HG03175 (cell line): ENCODE measurements at regions not wholly inside any gene's neighbourhood (a gene's known extent, or its start where the extent isn't known, plus 50 kb on each side); places are given as distances from the start of the nearest gene placed in this dataset.
"Not testable (repeated sequence)": the region's sequence is repeated elsewhere in the genome, so short reads cannot be mapped to it uniquely, and the experiment has no call there.

Experiments
- ATAC-seq: cut with Tn5 transposase; IDR thresholded peaks from one replicate; pipeline ENCODE4 v1.9.1; 2021; ENCODE audit warnings: mild to moderate bottlenecking, moderate library complexity; ENCODE audit not compliant: unreplicated experiment

DNA sequence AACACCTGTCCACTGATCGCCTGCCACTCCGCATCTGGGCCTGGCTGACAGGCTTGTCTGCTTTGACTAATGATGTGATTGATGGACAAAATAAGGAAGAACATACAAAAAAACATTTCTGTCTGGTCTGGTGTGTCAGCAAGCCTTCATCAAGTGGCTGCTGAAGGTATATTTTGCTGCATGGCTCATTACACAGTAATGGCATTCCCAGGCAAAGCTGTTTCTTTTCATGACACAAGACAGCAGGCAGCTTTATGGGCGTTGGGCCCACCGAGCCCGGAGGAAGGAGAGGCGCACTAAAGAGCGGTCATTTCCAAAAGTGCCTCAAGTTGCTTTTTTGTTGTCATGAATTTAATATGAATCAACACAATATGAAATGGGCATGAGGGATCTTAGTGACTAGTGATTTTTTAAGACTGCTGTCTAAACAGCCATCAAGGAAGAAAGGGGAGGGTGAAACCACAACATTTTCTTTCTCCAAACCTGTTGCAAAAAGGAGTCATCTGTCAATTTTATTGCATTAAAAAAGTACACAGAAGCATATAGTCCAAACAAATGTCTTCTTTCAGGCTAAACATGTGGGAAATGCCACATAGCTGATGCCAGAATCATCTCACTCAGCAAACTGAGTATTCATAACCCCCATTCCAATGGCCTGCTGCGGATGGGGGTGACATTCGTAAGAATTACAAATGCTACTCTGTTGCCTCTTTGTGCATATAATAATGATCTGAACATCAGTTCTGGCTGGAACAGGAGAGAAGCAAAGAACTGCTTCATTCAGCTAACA, 476.6 kb downstream of the ZNF536 start:
- ATAC-seq: no peak

DNA sequence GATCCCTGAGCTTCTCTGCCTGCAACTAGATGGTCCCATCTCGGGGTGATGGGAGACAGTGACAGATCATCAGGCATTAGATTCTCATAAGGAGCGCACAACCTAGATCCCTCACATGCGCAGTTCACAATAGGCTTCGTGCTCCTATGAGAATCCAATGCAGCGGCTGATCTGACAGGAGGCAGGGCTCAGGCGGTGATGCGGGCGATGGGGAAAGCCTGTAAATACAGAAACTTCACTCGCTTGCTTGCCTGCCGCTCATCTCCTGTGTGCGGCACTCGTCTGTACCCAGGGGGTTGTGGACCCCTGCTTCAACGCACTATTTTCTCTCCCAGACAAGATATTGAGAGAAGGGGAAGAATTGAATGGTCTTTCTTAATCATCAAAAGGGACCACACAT, 473.9 kb downstream of the ZNF536 start:
- ATAC-seq: no peak

DNA sequence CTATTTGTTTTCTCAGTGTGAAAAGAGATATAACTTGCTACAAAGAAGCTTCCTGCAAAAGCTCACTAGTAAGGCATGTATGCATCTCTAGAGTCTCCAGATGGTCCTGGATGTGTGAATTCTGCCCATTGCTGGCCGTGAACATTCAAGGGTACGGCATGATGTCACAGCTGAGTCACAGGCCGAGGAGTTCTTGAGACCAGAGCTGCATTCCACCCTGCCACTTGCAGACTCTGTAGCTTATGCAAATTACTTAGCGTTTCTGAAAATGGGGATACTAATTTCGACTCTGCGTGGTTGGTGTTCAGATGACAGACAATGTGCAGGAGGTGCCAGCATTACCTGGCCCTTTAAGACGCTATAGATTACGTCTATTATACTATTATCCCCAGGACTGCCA, 470.7 kb downstream of the ZNF536 start:
- ATAC-seq: no peak

DNA sequence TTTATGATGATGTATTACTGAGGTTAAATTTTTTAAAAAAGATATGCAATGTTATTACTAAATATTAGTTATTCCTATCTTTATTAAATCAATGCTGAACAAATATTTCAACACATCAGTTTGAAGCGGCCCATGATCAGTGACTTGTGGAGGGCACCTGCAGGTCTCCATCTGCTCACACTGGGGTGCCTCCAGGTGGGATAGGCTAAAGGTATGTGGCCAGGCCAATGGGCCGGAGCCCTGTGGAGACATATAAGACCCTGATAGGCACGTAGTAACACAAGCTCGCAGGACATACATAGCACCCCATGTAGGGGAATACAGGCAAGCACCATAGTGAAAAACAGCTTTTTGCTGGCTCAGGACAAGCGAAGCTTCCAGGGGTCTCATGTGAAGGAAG, 469.8 kb downstream of the ZNF536 start:
- no peak for ATAC-seq

DNA sequence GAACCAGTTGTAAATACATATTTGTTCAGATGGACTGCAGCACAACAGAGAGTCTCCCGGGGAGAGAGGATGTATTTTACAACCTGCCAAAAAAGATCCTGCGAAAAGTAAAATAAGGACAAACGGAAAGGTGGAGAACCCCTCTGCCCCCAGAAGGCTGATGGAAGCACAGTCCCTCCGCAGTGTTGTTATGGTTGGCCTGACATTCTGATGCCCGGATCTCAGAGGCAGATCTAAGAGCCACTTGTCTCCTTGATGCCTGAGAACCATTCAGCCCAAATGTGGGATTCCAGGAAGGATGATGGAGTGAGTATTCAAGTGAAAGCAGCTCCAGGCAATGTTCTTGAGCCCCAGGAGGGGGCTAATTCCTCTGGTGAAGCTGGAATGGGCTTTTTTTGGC, 458.7 kb downstream of the ZNF536 start:
- no peak for ATAC-seq

DNA sequence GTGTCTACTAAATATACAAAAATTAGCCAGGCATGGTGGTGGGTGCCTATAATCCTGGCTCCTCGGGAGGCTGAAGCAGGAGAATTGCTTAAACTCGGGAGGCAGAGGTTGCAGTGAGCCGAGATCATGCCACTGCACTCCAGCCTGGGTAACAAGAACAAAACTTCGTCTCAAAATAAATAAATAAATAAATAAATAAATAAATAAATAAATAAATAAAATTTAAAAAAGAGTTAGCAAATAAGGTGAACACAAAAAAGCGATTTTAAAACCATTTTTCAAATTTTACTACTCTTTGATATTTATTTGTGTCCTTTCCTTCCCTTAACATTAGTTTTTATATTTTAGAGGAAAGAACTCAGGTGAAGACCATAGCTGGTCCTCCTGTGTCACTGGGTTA, 453.3 kb downstream of the ZNF536 start:
- ATAC-seq: not testable (repeated sequence)

DNA sequence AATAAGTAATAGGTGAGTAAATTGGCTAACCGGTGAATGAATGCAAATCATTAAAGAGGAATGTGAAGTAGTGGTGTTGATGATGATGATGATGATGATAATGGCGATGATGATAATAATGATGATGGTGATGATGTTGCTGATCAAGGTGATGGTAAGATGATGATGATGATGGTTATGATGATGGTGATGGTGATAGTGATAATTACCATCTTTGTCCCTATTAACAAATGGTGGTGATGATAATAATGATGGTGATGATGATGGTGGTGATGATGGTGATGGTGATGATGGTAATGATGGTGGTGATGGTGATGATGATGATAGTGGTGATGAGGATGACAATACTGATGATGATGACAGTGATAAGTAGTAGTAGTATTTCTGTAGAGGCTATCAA, 452.6 kb downstream of the ZNF536 start:
- no peak for ATAC-seq

DNA sequence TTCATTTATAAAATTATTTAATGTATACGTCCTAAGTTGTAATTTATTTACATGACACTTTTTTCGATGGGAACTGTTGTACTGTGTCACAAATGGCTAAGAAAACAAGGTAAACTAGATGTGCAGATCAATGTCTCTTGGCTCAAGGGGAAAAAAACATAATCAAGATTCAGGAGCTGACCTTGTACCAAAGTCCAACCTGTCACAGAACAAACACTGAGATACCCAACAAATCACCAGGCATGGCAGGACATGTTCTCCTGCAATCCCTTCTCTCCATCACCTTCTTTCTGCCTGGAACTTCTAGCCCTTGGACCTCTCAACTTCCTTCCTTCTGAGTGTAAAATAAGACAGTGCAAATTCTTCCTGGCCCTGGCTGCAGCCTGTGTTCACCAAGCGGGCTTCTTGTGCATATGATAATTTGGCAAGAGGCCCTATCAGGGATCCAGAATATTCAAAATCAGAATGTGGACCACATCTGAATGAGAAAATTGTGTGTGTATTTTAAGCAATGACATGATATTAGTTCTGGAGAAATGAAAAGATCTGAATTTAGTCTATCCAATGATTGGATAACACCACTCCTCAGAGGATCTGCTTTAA, 445.9 kb downstream of the ZNF536 start:
- ATAC-seq: no peak

DNA sequence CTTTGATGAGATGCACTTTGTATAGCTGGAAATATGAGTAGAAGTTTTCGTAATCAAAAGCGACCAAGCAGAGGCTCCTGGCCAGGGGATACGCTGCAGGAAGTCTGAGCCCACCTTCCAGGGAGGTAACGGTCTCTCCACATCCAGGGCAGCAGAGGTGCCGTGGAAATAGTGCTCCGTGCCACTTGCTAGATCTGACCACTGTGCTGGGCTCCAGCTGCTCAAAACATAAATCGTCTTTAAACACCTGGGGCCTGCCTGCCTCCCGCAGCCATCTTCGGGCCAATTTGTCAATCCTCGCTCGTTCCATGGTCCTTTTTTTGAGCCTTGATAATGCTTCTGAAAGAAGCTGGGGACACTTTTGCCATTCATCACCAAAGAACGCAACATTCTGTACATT, 445.0 kb downstream of the ZNF536 start:
- ATAC-seq: no peak

DNA sequence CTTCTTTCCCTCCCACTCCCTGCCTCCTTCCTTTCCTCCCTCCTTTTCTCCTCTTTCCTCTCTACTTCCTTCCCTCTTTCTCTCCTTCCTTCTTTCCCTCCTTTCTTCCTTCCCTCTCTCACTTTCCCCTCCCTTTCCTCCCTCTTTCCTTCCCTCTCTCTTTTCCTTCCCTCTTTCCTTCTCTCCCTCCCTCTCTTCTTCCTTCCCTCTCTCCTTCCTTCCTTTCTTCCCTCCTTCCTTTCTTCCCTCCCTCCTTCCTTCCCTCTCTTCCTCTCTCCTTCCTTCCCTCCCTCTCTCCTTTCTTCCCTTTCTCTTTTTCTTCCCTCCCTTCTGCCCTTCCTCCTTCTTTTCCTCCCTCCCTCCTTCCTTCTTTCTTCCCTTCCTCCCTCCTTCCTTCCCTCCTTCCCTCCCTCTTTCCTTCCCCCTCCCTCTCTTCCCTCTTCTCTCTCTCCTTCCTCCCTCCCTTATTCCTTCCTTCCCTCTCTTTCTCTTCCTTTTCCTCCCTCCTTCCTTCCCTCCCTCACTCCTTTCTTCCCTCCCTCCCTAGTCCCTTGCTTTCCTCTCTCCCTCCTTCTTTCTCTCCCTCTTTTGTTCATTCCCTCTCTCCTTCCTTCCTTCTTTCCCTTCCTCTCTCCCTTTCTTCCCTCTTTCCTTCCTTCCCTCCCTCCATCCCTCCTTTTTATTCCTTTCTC, 443.9 kb downstream of the ZNF536 start:
- no peak for ATAC-seq

DNA sequence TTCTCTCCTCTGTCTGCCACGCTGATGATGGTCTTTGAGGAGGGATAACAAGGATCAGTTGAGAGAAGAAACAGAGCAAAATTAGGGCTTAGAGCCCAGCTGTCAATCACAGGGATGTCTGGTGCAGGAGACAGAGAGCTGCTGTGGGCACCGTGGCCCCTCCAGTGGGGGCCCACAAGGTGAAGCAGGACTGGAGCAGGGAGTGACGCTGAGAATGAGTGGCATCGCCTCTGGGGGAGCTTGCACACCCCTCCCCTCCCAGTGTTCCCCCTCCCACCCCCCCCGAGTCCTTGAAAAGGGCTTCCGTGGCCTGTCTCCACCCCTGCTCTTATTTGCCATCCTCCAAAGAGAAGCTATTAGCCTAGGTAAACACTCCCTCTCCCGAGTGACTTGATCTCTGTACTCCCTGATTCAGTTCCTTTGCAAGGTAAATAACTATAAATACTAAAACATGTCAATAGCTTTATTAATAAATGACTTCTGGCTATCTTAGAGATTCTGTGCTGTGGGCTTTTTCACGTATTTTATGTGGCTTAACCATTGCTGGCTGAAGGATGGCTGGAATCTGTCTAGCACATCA, 440.0 kb downstream of the ZNF536 start:
- no peak for ATAC-seq

DNA sequence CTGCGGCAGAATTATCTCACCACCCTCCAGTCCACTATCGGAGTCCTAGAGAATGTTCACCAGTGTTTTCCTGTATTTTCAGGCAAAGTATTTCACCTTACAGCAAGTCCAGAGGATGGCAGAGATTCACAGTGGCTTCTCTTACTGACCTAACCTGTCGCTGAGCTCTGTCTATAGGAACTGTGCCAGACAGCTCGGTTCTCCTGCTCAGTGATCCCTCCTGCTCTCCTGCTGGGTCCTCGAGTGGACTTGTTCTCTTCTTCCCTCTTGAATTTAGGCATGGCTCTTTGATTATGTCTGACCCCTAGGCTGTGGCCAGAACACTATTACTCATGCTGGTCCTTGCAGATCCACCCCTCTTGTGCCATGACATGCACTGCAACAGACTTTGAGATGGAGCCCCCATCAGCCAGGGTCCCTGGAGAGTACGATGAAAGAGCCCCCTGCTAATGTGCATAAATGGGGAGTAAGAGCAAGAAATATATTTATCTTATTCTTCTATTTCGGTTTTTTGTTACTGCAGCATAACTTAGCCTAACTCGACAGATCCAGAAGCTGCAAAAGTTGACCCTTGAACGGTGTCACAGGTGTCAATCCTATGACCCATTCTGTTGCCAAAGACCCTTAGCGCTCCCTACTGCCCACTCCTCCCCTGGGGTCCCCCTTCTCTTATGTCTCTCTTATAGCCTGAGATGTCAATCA, 439.4 kb downstream of the ZNF536 start:
- no peak for ATAC-seq

DNA sequence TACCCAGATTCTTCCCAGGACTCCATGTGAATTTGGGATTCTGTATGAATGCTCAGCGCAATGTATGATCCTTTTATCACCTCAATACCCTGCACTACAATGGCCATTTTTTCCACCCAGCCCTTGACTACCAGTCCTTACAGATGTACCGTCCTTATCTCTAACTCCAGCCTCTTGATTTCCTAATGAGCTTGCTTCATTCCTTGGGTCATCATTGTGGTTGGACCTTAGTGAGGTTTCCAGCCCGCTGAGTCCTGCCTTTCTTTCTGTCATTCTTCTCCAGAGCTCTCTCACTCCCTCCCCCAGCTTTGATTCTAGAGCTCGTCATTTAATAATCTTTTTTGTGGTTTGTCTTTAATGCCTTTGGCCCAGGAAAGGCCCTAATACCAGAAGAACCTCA, 438.5 kb downstream of the ZNF536 start:
- no peak for ATAC-seq

DNA sequence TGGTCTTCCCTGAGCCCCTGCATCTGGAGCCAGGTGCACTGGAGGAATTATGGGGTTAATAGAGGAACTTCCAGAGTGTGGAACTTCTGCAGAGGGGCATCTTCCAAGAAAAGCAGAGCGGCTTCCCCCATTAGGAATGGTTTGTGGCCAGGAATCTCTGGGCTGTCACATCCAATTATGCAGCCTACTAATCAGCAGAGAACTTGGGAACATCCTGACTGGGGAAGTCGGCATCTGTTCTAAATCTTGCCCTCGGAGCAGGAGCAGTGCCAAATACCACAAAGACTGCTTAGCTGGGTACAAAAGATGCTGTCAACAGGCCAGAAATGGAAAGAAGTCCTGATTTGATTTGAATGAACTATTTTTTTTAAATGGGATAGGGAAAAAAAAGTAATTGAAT, 435.1 kb downstream of the ZNF536 start:
- no peak for ATAC-seq

DNA sequence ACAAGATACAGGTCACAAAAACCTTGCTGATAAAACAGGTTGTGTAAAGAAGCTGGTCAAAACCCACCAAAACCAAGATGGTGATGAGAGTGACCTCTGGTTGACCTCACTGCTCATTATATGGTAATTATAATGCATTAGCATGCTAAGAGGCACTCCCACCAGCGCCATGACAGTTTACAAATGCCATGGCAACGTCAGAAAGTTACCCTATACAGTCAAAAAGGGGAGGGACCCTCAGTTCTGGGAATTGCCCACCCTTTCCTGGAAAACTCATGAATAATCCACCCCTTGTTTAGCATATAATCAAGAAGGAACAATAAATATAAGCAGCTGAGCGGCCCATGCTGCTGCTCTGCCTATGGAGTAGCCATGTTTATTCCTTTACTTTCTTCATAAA, 434.1 kb downstream of the ZNF536 start:
- ATAC-seq: no peak

DNA sequence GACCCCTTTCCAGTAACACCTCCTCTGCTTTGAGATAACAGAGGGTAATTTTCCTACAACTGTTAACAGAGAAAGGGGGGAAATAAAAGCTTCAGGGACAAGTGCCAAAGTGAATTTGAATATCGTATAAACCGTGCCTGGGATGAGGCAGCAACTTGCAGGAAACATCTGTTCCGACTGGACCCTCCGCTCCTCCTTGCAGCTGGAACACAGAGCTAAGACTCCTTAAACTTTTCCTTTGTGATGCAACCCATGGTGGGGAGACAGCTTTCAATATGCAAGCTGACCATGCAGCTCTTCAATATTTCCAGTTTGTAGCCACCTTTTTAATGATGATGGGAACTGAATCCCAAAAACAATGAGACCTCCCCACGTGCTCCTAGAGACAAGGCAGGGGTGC, 432.6 kb downstream of the ZNF536 start:
- ATAC-seq: no peak

DNA sequence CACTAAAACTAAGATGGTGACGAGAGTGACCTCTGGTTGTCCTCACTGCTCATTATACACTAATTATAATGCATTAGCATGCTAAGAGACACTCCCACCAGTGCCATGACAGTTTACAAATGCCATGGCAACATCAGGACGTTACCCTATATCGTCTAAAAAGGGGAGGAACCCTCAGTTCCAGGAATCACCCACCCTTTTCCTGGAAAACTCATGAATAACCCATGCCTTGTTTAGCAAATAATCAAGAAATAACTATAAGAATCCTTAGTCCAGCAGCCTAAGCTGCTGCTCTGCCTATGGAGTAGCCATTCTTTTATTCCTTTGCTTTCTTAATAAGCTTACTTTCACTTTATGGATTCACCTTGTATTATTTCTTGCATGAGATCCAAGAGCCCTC, 432.1 kb downstream of the ZNF536 start:
- not testable (repeated sequence) for ATAC-seq

DNA sequence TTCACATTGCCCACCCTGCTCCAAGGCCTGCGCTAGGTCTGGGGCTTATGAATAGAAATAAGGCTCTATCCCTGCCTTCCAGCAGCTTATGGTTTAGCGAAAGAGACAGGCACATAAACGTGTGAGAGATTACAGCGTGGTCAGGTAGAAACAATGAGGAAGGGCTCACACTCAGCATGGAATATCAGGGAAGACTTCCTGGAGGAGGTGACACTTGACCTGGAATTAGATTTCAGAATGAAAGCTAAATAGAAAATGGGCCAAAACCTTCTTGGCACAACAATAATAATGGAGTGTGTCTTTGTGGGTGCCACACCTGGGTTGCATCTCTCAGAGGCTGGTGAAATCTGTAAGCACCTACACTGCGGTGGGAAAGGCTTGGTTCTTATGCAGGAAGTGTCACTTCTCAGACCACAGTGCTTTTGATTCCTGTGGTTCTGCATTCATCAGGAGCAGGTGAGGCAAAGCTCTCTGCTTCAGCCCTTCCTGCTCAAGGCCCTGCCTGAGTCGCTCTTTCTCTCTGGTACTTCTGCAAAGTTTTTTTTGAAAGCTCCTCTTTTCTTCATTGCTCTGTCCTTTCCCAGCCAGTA, 430.3 kb downstream of the ZNF536 start:
- ATAC-seq: no peak

DNA sequence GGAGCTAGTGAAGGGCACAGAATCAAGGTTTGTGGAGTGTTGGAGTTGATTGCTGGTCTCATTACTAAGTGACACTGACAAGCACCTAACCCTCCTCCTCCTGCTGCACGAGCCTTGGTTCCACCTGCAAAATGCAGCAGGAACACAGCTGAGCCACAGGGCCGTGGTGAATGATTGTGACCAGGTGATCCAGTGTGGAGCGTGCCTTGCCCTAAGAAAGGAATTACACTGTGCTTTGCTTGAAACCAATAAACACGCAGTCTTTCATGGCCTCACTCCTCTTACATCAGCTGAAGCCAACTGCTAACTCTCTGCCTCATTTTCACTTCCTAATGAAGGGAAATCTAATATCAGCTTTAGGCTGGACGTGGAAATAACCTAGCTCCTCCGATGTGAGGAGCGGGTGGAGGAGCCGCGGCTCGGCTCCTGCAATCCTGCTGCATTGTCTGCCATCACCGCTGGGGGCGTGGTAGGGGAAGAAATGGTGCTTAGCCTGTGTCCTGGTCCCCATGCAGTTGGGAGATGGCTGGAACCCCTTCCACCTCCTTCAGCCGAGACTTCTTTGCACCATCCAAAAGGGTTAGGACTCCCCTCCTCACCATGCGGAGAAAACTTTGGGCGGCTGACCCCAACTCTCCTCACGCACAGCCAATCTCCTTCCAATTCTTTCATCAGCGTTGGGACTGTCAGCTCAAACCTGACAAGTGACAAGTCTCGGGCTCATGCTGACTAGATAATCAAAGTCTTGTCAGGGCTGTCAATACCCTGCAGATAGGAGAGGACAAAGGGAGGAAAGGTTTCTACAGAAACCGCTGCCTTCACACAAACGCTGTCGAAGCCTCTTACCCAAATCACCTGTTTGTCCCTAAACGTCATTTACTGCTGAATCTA, 427.9 kb downstream of the ZNF536 start:
- ATAC-seq: no peak

DNA sequence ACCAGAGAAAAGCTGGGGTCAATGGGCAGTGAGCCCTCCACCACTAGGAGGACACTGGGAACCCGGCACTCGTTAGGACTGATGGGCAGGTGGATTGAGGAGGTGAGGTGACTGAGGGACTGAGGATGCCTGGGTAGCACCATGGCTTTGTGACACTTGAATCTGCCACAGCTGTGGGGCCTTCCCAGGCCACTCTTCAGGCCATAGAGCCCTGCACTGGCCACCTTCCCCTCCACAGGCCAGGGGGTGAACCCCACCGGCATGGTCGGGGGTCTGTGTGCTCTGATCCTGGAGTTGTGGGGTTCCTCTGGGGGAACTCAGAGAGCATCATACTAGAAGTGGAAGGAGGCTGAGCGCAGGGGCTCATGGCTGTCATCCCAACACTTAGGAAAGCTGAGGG, 423.5 kb downstream of the ZNF536 start:
- no peak for ATAC-seq
